ENCODE measurements at regions not wholly inside any gene's neighbourhood (a gene's known extent, or its start where the extent isn't known, plus 50 kb on each side); places are given as distances from the start of the nearest gene placed in this dataset.

DNA sequence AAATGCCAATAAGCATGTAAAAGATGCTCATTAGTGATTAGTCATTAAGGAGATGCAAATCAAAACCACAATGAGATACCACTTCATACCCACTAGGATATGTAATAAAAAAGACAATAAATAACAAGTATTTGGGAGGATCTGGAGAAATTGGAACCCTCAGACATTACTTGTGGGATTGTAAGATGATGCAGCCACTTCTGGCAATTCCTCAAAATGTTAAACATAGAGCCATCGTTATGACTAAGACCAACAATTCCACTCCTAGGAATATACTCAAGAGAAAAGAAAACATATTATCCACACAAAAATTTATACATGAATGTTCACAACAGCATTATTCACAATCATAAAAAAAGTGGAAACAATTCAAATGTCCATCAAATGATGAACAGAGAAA, 336.2 kb upstream of the PMFBP1 start:
- no peak for DNase-seq (ENCODE audit: low spot score)

- DNase-seq (ENCODE audit: low spot score), result no peak
Observed at GRCh38 chr16:72502594-72503005, 330.6 kb upstream of the PMFBP1 start.

GRCh38 chr16:72501739-72502593, 330.0 kb upstream of the PMFBP1 start:
- no peak for DNase-seq (ENCODE audit: low spot score)

GRCh38 chr16:72500545-72500944, 328.6 kb upstream of the PMFBP1 start:
- DNase-seq (ENCODE audit: low spot score), result no peak

- DNase-seq (ENCODE audit: low spot score), result no peak
Observed at GRCh38 chr16:72493716-72494415, 321.9 kb upstream of the PMFBP1 start.

GRCh38 chr16:72487283-72487682, 315.3 kb upstream of the PMFBP1 start:
- DNase-seq (ENCODE audit: low spot score), result no peak

DNA sequence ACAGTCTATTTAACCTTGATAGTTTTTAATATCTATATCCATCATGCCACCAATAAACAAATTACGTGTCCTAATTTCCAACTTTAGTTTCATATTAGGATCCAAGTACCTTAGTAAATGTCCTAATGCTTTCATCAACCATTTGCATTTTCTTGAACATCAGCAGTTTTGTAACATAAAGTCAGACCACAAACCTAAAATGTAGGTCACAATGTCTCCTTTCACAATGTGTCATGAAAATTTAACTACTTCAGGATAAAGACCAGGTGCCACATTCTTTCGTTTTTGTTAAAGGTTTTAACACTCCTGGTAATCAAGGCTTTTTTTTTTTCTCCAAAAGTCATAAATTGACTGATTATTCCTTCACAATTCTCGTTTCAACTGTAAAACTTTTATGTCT, 310.7 kb upstream of the PMFBP1 start:
- DNase-seq (ENCODE audit: low spot score), result no peak

- no peak for DNase-seq (ENCODE audit: low spot score)
Observed at GRCh38 chr16:72481419-72481818, 309.5 kb upstream of the PMFBP1 start.

- no peak for DNase-seq (ENCODE audit: low spot score)
Observed at GRCh38 chr16:72480911-72481310, 309.0 kb upstream of the PMFBP1 start.

GRCh38 chr16:72475688-72476087, 303.7 kb upstream of the PMFBP1 start:
- no peak for DNase-seq (ENCODE audit: low spot score)

- DNase-seq (ENCODE audit: low spot score), result no peak
Observed at GRCh38 chr16:72474501-72475123, 302.7 kb upstream of the PMFBP1 start.

DNA sequence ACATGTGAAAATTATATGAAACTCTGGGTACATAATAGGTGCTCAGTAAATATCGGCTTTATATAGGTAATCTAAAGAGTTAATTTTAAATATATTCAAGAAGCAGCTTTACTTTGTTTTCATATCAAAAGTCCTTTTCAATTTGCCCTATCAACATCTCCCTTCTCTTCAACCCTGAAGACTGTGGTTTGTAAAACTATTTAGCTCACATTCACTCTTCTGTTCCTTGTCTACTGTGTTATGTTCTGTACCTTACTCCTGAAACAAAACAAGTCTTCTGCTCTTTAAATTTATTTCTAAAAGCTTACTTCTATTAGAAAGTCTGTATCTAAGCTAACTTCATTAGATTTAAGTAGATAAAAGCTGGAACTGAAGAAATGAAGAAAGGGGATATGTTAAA, 301.7 kb upstream of the PMFBP1 start:
- DNase-seq (ENCODE audit: low spot score), result no peak

DNA sequence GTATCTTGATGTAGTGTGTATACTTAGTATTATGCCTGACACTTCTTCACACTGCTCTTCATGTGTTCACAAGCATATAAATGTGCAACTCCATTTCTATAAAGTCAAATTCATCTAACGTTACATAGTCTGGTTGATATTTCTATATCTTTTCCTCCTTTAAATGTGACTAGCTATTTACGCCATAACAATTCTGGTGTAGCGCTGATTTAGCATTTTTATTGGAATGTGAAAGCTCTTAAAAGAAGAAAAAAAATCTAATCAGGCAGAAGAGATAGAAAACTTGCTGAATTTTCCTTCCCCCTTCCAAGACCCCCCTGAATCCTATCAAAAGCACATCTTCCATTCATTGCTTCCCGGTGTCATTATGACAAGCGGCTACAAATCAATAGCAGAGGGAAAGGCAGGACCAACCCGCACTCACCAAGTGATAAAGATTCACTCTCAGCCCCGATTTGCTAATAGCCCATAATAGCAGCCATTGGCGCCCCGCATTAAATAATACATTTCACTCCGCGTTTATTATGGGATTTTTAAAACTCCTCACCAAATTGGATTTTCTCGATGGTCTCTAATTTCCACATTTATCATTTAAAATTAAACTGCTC, 299.5 kb upstream of the PMFBP1 start:
- DNase-seq (ENCODE audit: low spot score), result no peak

GRCh38 chr16:72470541-72470940, 298.6 kb upstream of the PMFBP1 start:
- no peak for DNase-seq (ENCODE audit: low spot score)

DNA sequence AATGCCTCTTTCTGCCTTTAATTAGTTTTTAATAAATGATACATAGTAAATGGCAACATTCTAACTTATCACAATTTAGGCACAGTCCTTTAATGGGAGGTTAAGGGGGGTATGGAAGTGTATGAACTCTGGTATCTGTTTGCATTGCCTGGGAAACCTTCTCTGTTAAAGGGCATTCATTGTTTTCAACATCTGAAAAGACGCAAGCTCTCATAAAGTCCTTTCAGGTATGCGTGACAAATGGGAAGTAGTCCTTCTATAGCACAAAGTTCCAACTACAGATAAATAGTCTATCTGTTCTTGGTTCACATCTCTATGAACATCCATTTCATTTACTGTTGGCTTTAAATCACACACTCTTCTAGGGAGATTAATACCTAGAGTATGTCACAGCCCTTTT, 298.0 kb upstream of the PMFBP1 start:
- no peak for DNase-seq (ENCODE audit: low spot score)

- DNase-seq (ENCODE audit: low spot score), result no peak
Observed at GRCh38 chr16:72468582-72468981, 296.6 kb upstream of the PMFBP1 start.

DNA sequence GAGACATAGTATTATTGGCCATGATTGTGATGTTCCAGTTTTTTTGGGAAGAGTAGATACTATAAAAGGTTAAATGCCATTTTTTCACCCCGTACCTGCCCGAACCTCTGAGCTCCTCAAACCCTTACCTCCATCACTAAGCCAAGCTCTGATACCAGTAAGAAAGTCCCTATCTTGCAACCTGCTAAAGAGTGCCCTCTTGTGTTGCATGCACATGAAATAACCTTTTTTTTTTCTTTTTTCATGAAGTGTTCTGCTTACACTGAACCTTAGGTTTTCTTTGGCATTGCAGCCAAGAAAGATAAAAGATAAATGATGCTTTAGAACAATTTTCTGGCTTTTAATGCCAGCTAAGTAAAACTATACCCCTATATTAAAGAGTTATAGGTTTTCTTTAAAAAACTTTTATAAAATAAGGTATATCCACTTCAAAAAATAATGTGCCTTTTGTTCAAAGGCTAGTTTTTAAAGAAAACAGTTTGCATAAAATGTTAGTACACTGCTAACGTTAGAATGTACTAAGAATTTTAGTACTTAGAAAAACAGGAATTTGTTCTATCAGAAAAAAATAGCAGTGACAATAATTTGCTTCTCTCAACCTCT, 295.3 kb upstream of the PMFBP1 start:
- no peak for DNase-seq (ENCODE audit: low spot score)

- no peak for DNase-seq (ENCODE audit: low spot score)
Observed at GRCh38 chr16:72464597-72465368, 292.8 kb upstream of the PMFBP1 start.

- no peak for DNase-seq (ENCODE audit: low spot score)
Observed at GRCh38 chr16:72464052-72464451, 292.1 kb upstream of the PMFBP1 start.

GRCh38 chr16:72458035-72458434, 286.1 kb upstream of the PMFBP1 start:
- DNase-seq (ENCODE audit: low spot score), result no peak

DNA sequence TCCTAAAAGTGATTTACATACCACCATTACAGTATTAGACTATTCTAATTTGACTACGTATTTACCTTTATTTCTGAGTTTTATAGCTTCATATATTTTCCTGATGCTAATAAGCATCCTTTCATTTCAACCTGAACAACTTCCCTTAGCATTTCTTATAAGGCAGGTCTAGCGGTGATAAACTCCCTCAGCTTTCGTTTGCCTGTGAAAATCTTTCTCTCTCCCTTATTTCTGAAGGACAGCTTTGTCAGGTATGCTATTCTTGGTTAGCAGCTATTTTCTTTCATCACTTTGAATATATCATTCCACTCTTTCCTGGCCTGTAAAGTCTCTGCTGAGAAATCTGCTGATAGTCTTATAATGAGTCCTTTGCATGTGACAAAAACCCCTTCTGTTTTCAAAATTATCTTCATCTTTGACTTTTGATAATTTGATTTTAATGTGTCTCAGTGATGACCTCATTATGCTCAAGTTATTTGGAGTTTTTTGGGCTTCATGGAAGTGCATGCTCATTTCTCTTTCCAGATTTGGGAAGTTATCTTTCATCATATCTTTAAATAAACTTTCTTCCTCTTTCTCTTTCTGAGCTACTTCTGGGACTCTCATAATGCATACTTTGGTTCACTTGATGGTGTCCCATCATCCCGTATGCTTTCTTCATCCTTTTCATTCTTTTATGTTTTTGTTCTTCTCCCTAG, 285.4 kb upstream of the PMFBP1 start:
- no peak for DNase-seq (ENCODE audit: low spot score)

Data from hematopoietic multipotent progenitor cell treated with erythropoietin and hydrocortisone succinate and interleukin-3 and kit ligand, for 17 days (in vitro differentiated cells).